Thymus (tissue), 11 donors: ENCODE measurements at regions not wholly inside any gene's neighbourhood (a gene's known extent, or its start where the extent isn't known, plus 50 kb on each side); places are given as distances from the start of the nearest gene placed in this dataset.
"Not testable (repeated sequence)": the region's sequence is repeated elsewhere in the genome, so short reads cannot be mapped to it uniquely, and the experiment has no call there.

Experiments used
- DNase-seq, 9 donors: peaks; one replicate each; pipeline ENCODE4 v3.0.0-alpha.2; 2013; ENCODE audit warnings: low spot score in 9 of 9, low read depth in 6 of 9, missing footprints in 1 of 9
- H3K27ac ChIP-seq, 2 donors: one replicate each; pipeline ENCODE4 v1.5.1; 2013; ENCODE audit warnings: control low read depth in 1 of 2, low read depth in 1 of 2, low read length in 1 of 2, mild to moderate bottlenecking in 1 of 2, moderate library complexity in 1 of 2
- H3K27me3 ChIP-seq, 2 donors: one replicate each; pipeline ENCODE4 v1.5.1; 2013; ENCODE audit warnings: low read length in 1 of 2; ENCODE audit not compliant: control insufficient read depth in 2 of 2, insufficient read depth in 1 of 2
- H3K36me3 ChIP-seq, 2 donors: one replicate each; pipeline ENCODE4 v1.5.1; 2013; ENCODE audit warnings: low read length in 1 of 2, mild to moderate bottlenecking in 1 of 2, moderate library complexity in 1 of 2; ENCODE audit not compliant: control insufficient read depth in 2 of 2, insufficient read depth in 2 of 2
- H3K4me1 ChIP-seq, 2 donors: one replicate each; pipeline ENCODE4 v1.5.1; 2013; ENCODE audit warnings: low read length in 2 of 2; ENCODE audit not compliant: control insufficient read depth in 2 of 2, insufficient read depth in 2 of 2
- H3K4me3 ChIP-seq, 2 donors: one replicate each; pipeline ENCODE4 v1.5.1; 2013; ENCODE audit warnings: low read length in 2 of 2, control low read depth in 1 of 2, mild to moderate bottlenecking in 1 of 2
- H3K9me3 ChIP-seq, 2 donors: one replicate each; pipeline ENCODE4 v1.5.1; 2013; ENCODE audit warnings: low read length in 1 of 2, mild to moderate bottlenecking in 1 of 2; ENCODE audit not compliant: control insufficient read depth in 2 of 2, insufficient read depth in 1 of 2
- WGBS: extraction: QIAGEN DNeasy Blood & Tissue Kit; methylation state at CpG from one replicate; pipeline ENCODE4 v1.1.7; 2013; 5-methylcytosine and 5-hydroxymethylcytosine counted together
- donor health status: healthy.

DNA sequence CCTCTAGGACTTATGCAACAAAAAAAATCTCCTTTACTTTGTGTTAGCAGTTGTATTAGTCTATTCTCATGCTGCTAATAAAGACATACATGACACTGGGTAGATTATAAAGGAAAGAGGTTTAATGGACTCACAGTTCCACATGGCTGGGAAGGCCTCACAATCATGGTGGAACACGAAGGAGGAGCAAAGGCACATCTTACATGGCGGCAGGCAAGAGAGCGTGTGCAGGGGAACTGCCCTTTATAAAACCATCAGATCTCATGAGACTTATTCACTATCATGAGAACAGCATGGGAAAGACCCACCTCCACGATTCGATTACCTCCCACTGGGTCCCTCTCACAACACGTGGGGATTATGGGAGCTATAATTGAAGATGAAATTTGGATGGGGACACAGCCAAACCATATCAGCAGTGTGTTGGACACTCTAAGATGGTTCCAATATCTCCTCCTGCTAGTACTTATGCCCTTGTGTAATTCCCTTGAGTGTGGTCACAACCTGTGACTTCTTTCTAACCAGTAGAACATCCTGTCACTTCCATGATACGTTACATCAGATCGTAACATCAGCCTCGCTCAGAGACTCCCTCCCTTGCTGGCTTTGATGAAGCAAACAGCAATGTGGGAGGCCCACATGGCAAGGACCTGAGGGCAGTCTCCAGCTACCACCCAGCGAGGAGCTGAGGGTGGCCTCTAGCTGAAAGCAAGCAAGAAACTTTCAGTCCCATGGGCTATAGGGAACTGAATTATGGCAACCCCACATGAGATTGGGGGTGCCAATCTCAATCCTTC lies 113.5 kb upstream of the PITX1 start:
- H3K4me3 ChIP-seq: no peak overlapping the region
- no peaks in the 10 kb centered on the region for H3K36me3 ChIP-seq
- H3K27me3 ChIP-seq: peaks cover 0 to 2% of the 10 kb centered on the region in 2 donors
- WGBS: 96% methylated on average over 10 of the region's 10 CpGs
- H3K9me3 ChIP-seq: no peaks in the 10 kb centered on the region
- DNase-seq: no peak
- no peaks in the 10 kb centered on the region for H3K4me1 ChIP-seq
- no peak overlapping the region for H3K27ac ChIP-seq

DNA sequence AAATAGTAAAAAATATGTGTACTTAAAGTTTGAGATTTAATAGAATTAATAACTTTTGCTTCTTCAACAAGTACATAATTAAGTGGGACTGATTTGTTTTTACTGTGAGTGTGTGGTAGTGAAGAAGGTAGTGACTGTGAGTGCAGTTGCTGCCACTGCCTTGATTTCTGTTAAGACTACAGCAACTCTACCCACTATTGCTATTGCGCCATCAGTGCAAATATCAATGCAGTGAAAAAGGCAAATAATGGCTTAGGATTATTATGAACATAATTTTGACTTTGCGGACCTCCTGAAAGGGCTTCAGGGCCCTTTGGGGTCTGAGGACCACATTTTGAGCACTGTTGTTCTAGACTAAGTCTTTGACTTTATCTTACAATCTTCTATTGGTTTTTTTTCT lies 112.0 kb upstream of the PITX1 start:
- Histone ChIP-seq H3K4me3 (no peak overlapping the region), H3K9me3 (no peaks in the 10 kb centered on the region), H3K27ac (no peak overlapping the region), H3K4me1 (no peaks in the 10 kb centered on the region), H3K36me3 (no peaks in the 10 kb centered on the region), H3K27me3 (peaks cover 0 to 4% of the 10 kb centered on the region in 2 donors)
- WGBS: 97% methylated on average over 2 of the region's 2 CpGs
- DNase-seq: no peak

DNA sequence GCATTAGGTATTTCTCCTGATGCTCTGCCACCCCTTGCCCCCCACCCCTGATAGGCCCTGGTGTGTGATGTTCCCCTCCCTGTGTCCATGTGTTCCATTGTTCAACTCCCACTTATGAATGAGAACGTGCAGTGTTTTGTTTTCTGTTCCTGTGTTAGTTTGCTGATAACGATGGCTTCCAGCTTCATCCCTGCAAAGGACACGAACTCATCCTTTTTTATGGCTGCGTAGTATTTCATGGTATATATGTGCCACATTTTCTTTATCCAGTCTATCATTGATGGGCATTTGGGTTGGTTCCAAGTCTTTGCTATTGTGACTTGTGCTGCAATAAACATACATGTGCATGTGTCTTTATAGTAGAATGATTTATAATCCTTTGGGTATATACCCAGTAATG lies 109.7 kb upstream of the PITX1 start:
- H3K36me3 ChIP-seq, H3K27ac ChIP-seq, H3K9me3 ChIP-seq, H3K4me1 ChIP-seq, DNase-seq, H3K4me3 ChIP-seq: not testable (repeated sequence)
- peaks cover 0 to 18% of the 10 kb centered on the region in 2 donors for H3K27me3 ChIP-seq
- WGBS: 94% methylated on average over 4 of the region's 4 CpGs

DNA sequence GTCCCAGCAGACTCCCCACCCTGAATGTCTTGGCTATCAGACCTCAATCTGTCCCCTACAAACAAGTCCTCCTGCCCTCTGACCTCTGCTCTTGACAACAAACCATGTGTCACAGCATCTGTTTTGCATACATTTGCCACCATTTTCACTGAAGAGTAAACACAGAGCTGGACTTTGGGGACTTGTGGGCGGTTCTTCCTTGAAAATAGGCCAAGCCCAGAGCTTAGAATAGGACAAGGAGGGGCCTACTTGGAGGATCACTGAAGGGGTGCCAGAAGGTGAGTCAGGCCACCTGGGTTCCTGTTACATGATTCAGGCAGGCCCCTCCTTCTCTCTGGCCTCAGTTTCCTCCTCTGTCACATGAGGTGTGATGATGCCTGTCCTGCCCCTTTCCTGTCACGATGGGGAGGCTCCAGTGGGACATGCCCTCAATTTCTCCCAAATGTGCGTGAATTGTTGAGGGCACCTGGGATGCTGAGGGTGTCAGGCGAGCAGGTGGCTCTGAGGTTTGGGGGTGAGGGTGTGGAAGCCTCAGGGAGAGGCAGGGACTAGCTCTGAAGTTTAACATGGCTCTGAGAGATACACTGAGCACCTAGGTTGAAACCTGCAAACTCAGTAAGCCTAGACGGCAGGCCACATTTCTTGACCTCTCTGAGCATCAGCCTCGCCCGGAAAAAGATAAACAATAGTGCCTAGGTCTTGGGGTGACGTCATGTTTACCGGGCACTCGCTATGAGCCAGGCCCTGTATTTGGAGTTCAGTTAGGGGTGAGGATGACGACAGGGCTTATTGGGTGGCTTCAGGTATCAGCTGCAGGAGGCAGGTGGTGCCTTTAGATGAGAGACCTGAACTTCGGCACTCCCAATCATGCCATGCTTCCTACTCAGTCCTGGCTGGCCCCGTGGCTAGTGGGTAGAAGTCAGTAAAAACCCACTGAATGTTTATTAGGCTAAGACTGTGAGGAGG lies 107.6 kb upstream of the PITX1 start:
- H3K27ac ChIP-seq: no peak overlapping the region

DNA sequence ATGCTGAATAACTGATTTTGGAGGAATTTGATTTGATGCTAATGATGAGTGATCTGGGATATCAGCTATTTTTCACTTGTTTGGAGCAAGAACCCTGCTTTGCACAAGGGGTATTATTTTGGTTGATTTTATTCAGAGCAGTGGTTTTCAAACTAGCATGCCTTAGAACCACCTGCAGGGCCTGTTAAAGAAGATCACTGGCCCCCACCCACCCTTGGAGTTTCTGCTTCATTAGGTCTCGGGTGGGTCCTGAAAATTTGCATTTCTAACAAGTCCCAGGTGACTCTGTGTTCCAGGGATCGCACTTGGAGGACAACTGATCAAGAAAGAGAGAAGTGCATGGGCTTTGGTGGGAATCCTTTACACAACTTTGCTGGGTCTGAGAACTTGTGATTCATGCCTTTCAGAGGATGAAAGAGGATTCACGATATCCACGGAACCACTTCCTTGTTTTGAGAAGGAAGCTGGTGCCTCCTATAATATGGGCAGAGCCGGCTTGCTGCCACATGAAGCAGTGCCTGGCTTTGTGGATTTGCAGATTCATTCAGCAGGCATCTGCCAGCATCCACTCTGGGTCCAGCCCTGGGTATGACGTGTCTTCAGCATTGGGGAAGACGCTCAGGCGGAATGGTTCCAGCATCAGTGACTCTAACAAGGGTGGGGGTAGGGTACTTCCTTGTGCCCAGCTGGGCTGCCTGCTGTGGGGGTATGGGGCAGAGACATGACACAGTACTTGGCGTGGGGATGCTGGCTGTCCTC lies 106.6 kb upstream of the PITX1 start:
- no peak overlapping the region for H3K4me3 ChIP-seq
- 62% methylated on average over 9 of the region's 9 CpGs for WGBS
- H3K9me3 ChIP-seq: no peaks in the 10 kb centered on the region
- H3K4me1 ChIP-seq: no peaks in the 10 kb centered on the region
- peaks cover 0 to 19% of the 10 kb centered on the region in 2 donors for H3K27me3 ChIP-seq
- no peak overlapping the region for H3K27ac ChIP-seq
- no peaks in the 10 kb centered on the region for H3K36me3 ChIP-seq
- DNase-seq: no peak

More for the DNA sequence above, 107.6 kb upstream of the PITX1 start:
- Histone ChIP-seq H3K36me3 (no peaks in the 10 kb centered on the region), H3K9me3 (no peaks in the 10 kb centered on the region), H3K4me3 (no peak overlapping the region), H3K27me3 (peaks cover 0 to 19% of the 10 kb centered on the region in 2 donors), H3K4me1 (no peaks in the 10 kb centered on the region)
- no peak for DNase-seq
- WGBS: 93% methylated on average over 13 of the region's 13 CpGs

DNA sequence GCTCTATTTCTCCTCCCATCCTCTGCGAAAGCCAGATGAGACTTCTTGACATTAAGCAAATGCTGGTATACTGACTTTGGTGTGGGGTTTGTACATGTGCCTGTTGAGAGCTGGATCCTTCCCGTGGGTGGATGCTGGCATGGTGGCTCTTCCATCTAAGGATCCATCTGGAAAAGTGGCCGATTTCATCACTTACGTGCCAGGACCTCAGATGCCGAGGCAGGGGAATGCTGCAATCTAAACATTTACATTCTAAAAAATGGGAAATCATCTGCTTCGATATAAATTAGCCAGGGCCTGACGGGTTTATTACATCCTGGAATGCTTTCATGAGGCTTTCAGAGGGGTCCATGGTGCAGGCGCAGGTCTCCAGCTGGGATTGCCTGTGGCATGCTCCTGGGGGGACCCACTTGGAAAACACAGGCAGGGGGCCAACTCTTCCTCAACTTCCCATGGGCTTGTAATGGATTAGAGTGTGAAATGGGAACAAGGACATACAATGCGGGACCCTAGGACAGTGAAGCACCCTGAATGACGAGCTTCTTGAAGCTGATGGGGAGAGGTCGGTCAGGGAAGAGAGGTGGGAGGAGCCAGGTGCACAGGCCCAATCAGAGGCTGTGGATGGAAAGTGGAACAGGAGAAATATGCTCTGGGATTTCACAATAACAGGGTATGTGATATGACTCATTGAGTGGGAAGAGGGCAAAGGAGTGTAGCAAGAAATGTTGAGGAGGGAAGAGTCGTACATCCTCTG lies 105.5 kb upstream of the PITX1 start:
- Histone ChIP-seq H3K4me1 (no peaks in the 10 kb centered on the region), H3K27me3 (peaks cover 0 to 25% of the 10 kb centered on the region in 2 donors), H3K36me3 (no peaks in the 10 kb centered on the region), H3K4me3 (no peak overlapping the region), H3K27ac (no peak overlapping the region), H3K9me3 (no peaks in the 10 kb centered on the region)
- no peak for DNase-seq
- WGBS: 86% methylated on average over 12 of the region's 12 CpGs

DNA sequence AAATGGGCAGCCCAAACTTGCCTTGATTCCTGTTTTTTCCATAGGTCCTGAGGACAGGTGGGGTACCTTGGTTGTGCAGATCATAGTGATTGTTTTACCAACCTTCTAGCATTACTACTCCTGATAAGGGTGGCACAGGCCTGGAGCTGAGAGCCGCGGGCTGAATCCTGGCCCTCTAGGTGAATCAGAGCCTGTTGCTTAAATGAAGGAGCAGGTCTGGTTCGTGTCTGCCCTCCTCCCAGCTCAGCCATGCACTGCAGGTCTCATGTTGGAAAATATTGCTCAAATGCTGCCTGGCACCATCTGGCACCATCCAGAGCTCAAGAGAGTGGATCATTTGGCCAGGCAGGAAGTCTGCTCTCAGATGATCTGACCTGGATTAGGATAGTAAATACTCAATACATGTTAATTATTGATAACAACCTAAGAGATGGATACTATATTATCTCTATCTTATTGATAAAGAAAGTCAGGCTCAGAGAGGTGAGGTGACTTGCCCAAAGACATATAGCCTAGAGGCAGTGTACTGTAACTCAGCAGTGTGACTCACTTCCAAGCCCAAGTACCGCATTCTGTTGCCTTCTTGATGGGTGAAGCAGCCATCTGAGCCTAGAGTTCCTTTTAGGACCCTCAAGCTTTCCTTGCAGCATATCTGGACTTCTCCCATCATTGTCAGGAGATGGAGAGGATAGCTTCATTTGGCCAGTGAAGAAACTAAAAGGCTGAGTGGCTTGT lies 104.3 kb upstream of the PITX1 start:
- Histone ChIP-seq H3K27me3 (peaks cover 0 to 30% of the 10 kb centered on the region in 2 donors), H3K4me1 (no peaks in the 10 kb centered on the region), H3K36me3 (no peaks in the 10 kb centered on the region), H3K27ac (no peak overlapping the region), H3K4me3 (no peak overlapping the region), H3K9me3 (no peaks in the 10 kb centered on the region)
- WGBS: 91% methylated on average over 4 of the region's 4 CpGs
- no peak for DNase-seq
